Fibroblast of pulmonary artery (primary cell): ENCODE measurements at regions not wholly inside any gene's neighbourhood (a gene's known extent, or its start where the extent isn't known, plus 50 kb on each side); places are given as distances from the start of the nearest gene placed in this dataset.

ENCODE experiments used
- DNase-seq: peaks from one replicate; pipeline ENCODE4 v3.0.0-alpha.2; 2010; ENCODE audit warnings: low read depth
- H3K4me3 ChIP-seq: replicated peaks from 2 replicates; pipeline ENCODE4 v1.5.1; 2011; ENCODE audit warnings: low read depth, mild to moderate bottlenecking, control low read depth, low read length, moderate library complexity
- TF ChIP-seq, protein P1 (sequence below): IDR thresholded peaks from 2 replicates; pipeline ENCODE4 v1.5.1; 2011; ENCODE audit warnings: mild to moderate bottlenecking, control low read depth, low read length, inconsistent platforms; ENCODE audit errors: missing control alignments

DNA sequence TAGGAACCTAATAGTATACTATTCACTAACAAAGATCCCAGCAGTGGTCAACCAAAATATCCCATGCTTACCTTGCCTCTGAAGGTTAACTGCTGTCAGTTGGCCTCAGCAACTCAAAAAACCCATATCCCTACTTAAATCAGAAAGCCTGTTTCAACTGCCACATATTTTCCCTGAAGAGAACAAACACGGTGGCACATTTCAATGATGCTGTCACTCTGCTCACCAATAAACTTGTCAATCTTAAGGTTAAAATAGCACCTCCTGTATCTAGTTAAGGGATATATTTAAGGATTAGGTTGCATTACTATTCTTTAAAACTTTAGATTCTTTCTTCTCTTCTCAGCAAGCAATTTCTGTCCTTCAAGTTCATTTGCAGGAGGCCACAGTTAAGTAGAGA, 986.9 kb downstream of the CDH18 start:
- TF ChIP-seq, protein P1, sequence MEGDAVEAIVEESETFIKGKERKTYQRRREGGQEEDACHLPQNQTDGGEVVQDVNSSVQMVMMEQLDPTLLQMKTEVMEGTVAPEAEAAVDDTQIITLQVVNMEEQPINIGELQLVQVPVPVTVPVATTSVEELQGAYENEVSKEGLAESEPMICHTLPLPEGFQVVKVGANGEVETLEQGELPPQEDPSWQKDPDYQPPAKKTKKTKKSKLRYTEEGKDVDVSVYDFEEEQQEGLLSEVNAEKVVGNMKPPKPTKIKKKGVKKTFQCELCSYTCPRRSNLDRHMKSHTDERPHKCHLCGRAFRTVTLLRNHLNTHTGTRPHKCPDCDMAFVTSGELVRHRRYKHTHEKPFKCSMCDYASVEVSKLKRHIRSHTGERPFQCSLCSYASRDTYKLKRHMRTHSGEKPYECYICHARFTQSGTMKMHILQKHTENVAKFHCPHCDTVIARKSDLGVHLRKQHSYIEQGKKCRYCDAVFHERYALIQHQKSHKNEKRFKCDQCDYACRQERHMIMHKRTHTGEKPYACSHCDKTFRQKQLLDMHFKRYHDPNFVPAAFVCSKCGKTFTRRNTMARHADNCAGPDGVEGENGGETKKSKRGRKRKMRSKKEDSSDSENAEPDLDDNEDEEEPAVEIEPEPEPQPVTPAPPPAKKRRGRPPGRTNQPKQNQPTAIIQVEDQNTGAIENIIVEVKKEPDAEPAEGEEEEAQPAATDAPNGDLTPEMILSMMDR, result no peak
- no peak for DNase-seq
- H3K4me3 ChIP-seq, result no peak overlapping the region

DNA sequence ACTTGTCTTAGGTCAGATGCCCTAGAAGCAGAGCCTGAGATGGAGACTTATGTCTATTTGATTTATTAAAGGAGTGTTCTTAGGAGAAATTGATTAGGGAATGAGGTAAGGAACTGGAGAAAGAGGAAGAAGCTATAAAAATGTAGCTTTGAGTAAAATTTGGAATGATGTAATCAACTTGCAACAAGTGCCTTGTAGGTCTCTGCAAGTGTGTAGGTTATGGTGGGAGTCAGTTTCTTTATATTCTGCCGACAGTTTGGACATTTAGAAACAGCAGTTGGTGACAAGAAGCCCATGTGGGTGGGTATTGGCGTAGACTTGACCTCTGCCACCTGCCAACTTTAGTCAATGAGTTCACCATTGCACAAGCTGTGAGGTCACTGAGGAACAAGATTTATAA, 986.5 kb downstream of the CDH18 start:
- TF ChIP-seq, protein P1, result no peak
- DNase-seq, result no peak
- H3K4me3 ChIP-seq, result no peak overlapping the region

DNA sequence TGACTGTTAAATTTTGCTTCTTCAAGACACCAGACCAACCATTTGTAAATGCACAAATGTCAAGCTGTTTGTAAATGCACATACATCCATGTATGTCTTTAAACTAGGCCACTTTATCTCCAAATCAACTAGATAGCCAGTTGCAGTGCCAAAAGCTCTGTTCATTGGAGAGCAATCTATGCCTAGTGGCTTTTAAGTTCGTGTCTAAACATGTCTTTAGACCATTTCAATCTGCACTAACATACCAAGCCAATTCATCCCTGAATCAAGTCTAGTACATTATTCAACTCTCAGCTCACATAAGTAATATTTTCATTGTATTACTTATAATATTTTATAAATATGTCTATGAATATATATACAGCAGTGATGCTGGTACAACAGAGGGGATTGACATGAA, 985.9 kb downstream of the CDH18 start:
- H3K4me3 ChIP-seq, result no peak overlapping the region
- DNase-seq, result no peak
- TF ChIP-seq, protein P1, result no peak

DNA sequence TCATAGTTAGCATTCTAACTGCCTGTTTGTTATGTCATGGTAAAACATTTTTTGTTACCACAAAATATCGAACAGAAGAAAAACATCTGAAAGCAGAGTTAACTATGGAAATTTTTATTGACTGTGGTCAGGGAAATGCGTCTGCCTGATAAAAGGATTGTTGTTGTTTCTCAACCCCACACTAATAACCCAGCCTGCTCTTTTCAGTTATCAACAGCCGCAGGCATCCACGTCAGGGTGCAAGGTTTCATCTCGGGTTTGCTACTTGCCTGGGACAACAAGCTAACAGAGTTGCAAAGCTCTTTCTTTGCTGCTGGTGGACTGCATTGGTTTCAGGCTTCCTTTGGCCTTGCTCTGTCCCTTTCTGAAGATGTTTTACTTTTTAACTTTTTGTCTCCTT, 969.2 kb downstream of the CDH18 start:
- no peak overlapping the region for H3K4me3 ChIP-seq
- TF ChIP-seq, protein P1, result no peak
- no peak for DNase-seq

DNA sequence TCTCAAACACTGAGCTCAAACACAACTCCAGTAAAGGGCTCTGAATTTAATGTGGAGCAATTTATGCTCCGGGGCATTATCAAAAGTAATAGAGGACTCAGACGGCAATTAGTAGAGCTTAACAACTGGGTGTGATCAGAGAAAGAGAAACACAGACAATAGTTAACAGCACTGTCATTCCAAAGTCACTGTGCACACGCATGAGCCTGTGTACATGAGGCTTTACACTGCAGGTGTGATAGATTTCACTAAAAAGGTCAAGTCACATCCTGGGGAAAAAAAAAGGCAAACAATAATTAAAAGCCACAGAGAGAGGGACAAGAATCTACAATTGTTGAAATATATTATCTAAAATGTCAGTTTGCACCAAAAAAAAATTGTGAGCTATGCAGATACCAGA, 956.5 kb downstream of the CDH18 start:
- H3K4me3 ChIP-seq, result no peak overlapping the region
- TF ChIP-seq, protein P1, result no peak
- DNase-seq, result no peak

DNA sequence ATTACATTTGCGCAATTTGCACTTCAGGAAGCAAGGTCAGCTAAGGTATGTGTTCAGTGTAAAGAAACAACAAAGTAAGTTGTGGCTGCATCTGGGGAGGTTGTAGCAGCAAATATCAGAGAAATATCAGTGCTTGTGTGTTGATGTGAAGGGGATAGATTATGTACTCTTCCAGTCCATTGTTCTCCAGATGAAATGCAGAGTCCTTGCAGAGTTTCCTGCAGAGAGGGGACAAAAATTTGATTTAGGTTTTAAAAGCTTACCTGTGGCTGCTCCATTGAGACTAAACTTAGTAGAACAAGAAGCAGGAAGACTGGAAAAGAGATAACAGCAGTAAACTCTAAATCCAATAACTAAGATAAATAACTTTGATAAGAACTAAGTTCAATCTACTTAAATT, 952.2 kb downstream of the CDH18 start:
- DNase-seq, result no peak
- TF ChIP-seq, protein P1, result no peak
- no peak overlapping the region for H3K4me3 ChIP-seq

DNA sequence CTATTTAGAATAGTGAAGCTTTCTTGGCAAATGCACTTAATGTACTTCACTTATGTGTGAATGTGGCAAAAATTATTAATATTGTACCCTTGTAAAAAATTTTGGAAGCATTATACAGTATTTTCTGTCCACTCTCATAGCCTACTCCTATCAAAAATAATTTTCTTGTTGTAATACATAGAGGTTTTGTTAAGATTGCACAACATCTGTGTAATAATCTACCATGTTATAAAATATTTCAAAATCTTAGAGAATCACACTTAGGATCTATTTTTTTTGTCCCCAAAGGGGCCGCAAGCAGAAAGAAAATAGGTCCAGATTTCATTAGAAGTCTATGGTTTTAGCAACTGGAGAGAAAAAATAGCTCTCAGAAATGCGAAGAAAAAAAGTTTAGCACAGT, 945.9 kb downstream of the CDH18 start:
- H3K4me3 ChIP-seq, result no peak overlapping the region
- no peak for DNase-seq
- TF ChIP-seq, protein P1, result no peak
